ENCODE measurements at regions not wholly inside any gene's neighbourhood (a gene's known extent, or its start where the extent isn't known, plus 50 kb on each side); places are given as distances from the start of the nearest gene placed in this dataset.
"Not testable (repeated sequence)": the region's sequence is repeated elsewhere in the genome, so short reads cannot be mapped to it uniquely, and the experiment has no call there.

DNA sequence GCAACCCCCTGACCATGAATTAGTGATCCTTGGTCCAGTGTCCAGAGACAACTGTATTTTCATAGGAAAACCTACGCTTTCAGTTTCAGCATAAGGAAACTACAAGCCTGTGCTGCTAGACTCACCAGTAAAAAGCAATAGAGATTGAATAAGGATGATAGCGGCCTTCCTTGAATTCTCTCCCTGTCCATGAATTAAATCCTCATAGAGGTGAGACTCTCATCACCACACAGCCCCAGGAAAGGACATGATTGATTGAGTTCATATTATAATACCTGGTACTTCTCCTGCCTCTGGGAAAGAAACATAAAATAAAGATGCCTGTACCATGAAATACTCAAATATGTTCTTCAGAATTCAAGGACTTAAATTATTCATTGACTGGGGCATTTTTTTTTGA, 146.3 kb upstream of the SPOPL start:
- no peaks in the 10 kb centered on the region for H3K4me1 ChIP-seq
- no peaks in the 10 kb centered on the region for H3K27me3 ChIP-seq
- H3K36me3 ChIP-seq: no peaks in the 10 kb centered on the region
- no peak overlapping the region for H3K4me3 ChIP-seq
- no peak overlapping the region for H3K9ac ChIP-seq
- TF ChIP-seq Cebpa-rat (IDR thresholded peaks at IDR 0.05): no peak
- no peak overlapping the region for H3K27ac ChIP-seq
- no peaks in the 10 kb centered on the region for H4K20me1 ChIP-seq
- no peaks in the 10 kb centered on the region for H3K9me3 ChIP-seq
- H3K4me2 ChIP-seq: no peak overlapping the region

DNA sequence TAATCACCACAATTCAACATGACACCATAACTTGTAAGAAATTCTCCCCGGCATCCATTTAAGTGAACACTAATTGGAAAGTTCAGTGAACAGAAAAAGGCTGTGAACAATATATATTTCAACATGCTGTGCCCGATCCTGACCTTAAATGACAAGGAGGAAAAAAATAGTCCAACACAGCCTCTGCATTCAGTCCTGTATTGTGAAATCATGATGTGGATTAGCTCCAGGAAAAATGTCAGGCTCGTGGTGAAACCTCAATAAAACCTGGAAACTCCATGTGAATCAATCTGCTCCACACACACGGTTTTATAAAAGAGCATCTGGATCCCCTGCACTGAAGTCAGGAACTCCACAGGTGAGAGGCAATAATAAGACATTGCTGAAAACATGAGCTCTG, 145.4 kb upstream of the SPOPL start:
- Histone ChIP-seq H3K4me3 (no peak overlapping the region), H3K36me3 (no peaks in the 10 kb centered on the region), H4K20me1 (no peaks in the 10 kb centered on the region), H3K4me1 (no peaks in the 10 kb centered on the region), H3K27ac (no peak overlapping the region), H3K9ac (no peak overlapping the region), H3K4me2 (no peak overlapping the region), H3K9me3 (no peaks in the 10 kb centered on the region), H3K27me3 (no peaks in the 10 kb centered on the region)
- no peak for TF ChIP-seq Cebpa-rat (IDR thresholded peaks at IDR 0.05)

DNA sequence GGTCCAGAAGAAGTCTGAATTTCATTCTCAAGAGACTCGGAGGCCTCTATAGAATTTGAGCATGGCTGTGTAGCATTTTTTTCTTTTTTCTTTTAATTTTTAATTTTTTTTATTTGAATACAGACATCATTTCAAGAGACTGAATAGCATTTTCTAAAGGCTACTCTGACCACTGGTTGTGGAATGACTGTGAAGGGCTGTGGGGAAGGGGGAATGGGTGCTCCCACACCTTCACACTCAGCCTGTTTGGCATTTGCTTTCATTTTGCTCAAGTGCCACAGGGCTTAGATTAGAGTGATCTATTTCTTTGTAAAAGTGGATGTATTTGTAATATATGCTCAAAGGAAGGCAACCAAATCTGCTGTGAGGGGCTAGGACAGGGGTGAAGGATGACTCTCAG, 142.0 kb upstream of the SPOPL start:
- H3K9me3 ChIP-seq: no peaks in the 10 kb centered on the region
- no peak for TF ChIP-seq Cebpa-rat (IDR thresholded peaks at IDR 0.05)
- no peak overlapping the region for H3K4me2 ChIP-seq

DNA sequence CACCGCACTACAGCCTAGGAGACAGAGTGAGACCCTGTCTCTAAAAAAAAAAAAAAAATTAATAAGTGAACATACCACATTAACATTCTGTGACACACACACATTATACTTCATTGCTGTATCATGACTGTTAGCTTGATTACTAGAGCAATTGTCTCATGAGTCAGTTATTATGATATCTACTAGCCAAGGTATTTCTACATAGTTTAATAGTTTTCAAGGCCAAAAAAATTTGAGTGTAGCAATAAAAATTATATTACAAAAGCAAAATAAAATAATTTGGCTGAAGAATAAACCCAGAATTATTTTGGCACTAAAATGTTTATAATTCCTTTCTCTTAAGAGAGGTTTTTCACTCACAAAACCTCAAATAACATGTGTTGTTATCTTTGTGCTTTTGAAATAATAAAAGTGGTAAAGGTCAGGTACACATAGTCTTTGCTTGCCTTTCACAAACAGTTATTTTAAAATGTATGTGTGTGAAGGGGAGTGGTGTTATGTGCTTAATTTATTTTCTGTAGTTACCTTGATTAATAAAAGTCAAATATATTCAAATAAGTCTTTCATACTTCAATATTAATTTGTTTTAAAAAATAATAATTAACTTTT, 136.9 kb upstream of the SPOPL start:
- Histone ChIP-seq H3K27me3 (no peaks in the 10 kb centered on the region), H3K4me1 (no peaks in the 10 kb centered on the region), H3K27ac (no peak overlapping the region), H3K36me3 (no peaks in the 10 kb centered on the region), H3K4me3 (no peak overlapping the region), H4K20me1 (no peaks in the 10 kb centered on the region), H3K4me2 (no peak overlapping the region), H3K9ac (no peak overlapping the region), H3K9me3 (no peaks in the 10 kb centered on the region)
- no peak for TF ChIP-seq Cebpa-rat (IDR thresholded peaks at IDR 0.05)

More for the DNA sequence above, 142.0 kb upstream of the SPOPL start:
- Histone ChIP-seq H3K9ac (no peak overlapping the region), H3K27ac (no peak overlapping the region), H3K4me3 (no peak overlapping the region), H3K36me3 (no peaks in the 10 kb centered on the region), H3K4me1 (no peaks in the 10 kb centered on the region), H3K27me3 (no peaks in the 10 kb centered on the region), H4K20me1 (no peaks in the 10 kb centered on the region)

DNA sequence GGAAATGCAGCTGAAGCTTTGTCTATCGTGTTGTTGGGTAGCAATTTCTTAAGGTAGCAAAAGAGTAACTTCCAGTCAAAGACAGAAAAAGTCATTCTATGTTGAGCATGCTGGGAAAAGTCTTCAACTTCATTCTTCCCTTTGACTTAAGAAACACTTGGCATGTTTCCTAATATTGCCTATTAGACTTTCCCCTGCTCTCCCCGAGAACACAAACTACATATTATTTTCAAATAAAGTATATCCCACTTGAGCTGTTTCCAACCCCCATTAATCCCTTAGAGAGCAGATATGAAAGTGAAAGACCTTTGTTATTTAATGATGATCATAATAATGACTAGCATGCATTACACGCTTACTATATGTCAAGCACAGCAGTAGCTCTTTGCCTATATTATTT, 136.0 kb upstream of the SPOPL start:
- H3K27me3 ChIP-seq: no peaks in the 10 kb centered on the region
- no peak for TF ChIP-seq Cebpa-rat (IDR thresholded peaks at IDR 0.05)
- H4K20me1 ChIP-seq: no peaks in the 10 kb centered on the region
- H3K4me1 ChIP-seq: no peaks in the 10 kb centered on the region
- H3K36me3 ChIP-seq: no peaks in the 10 kb centered on the region
- no peak overlapping the region for H3K27ac ChIP-seq
- H3K4me3 ChIP-seq: no peak overlapping the region
- no peaks in the 10 kb centered on the region for H3K9me3 ChIP-seq
- H3K9ac ChIP-seq: no peak overlapping the region
- H3K4me2 ChIP-seq: no peak overlapping the region

DNA sequence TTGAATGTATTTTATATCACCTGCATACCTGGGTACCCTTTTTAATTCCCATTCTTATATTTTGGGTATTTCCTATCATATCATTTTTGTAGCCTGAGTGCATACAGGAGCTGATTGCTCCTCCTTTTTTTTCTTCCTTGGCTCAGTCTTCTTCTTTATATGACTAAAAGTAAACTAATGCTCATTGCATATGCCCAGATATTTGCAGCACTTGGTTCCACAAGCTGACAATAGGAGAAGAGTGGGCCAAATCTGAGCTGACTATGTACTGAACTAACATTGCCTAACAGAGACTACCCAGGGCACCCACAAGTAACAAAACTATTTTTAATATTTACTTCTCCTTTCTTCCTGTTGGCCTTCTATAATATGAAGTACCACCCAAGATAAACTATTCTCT, 131.7 kb upstream of the SPOPL start:
- no peak for TF ChIP-seq Cebpa-rat (IDR thresholded peaks at IDR 0.05)
- H3K4me3 ChIP-seq: no peak overlapping the region
- H3K27me3 ChIP-seq: no peaks in the 10 kb centered on the region
- H3K4me1 ChIP-seq: no peaks in the 10 kb centered on the region
- no peak overlapping the region for H3K27ac ChIP-seq
- no peaks in the 10 kb centered on the region for H4K20me1 ChIP-seq
- no peaks in the 10 kb centered on the region for H3K9me3 ChIP-seq
- H3K36me3 ChIP-seq: no peaks in the 10 kb centered on the region
- H3K4me2 ChIP-seq: no peak overlapping the region
- H3K9ac ChIP-seq: no peak overlapping the region

DNA sequence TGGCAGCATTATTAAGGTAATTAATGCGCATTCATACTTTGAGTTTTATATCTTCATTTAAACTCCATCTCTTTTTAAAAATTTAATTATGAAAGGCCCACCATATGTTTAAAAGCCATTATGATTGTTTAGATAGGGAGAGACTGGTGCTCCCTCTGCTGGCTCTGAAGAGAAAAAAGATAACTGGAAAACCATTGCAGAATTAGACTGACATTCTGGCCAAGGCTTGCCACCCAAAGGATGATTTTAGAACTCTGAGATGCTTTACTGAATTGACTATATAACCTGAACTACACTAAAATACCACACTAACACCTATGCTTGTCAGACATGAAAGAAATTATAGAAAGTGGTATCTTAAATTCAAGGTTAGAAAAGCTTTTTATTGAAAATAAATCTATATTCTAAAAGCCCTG, 127.6 kb upstream of the SPOPL start:
- no peak for TF ChIP-seq Cebpa-rat (IDR thresholded peaks at IDR 0.05)
- Histone ChIP-seq H3K9ac (no peak overlapping the region), H3K9me3 (no peaks in the 10 kb centered on the region), H4K20me1 (no peaks in the 10 kb centered on the region), H3K27ac (no peak overlapping the region), H3K4me1 (no peaks in the 10 kb centered on the region), H3K4me3 (no peak overlapping the region), H3K36me3 (no peaks in the 10 kb centered on the region), H3K27me3 (no peaks in the 10 kb centered on the region), H3K4me2 (no peak overlapping the region)

DNA sequence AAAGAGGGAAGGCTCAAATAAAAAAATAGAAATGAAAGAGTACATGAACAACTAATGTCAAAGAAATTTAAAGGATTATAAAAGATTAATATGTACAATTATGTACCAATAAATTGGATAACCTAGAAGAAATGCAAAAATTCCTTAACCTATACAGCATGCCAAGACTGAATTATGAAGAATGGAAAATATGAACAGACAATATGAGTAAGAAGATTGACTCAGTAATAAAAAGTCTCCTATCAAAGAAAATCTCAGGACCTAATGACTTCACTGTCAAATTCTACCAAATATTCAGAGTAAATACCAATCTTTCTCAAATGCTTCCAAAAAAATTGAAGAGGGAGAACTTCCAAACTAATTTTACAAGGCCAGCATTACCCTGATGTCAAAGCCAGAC, 120.2 kb upstream of the SPOPL start:
- Histone ChIP-seq H3K4me2 (no peak overlapping the region), H4K20me1 (no peaks in the 10 kb centered on the region), H3K27me3 (no peaks in the 10 kb centered on the region), H3K9ac (no peak overlapping the region), H3K4me3 (no peak overlapping the region), H3K4me1 (no peaks in the 10 kb centered on the region), H3K36me3 (no peaks in the 10 kb centered on the region), H3K27ac (no peak overlapping the region), H3K9me3 (no peaks in the 10 kb centered on the region)
- TF ChIP-seq Cebpa-rat (IDR thresholded peaks at IDR 0.05): no peak

DNA sequence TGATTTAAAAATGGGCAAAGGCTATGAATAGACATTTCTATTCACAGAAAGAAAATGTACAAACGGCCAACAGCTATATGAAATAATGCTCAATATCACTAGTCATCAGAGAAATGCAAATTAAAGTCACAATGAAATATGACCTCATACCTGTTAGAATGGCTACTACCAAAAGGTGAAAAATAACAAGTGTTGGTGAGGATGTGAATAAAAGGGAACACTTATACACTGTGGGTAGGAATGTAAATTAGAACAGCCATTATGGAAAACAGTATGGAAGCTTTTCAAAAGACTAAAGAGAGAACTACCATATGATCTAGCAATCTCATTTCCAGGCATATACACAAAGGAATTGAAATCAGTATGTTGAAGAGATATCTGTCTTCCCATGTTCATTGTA, 118.9 kb upstream of the SPOPL start:
- TF ChIP-seq Cebpa-rat (IDR thresholded peaks at IDR 0.05): no peak
- Histone ChIP-seq H3K4me2 (no peak overlapping the region), H4K20me1 (no peaks in the 10 kb centered on the region)

DNA sequence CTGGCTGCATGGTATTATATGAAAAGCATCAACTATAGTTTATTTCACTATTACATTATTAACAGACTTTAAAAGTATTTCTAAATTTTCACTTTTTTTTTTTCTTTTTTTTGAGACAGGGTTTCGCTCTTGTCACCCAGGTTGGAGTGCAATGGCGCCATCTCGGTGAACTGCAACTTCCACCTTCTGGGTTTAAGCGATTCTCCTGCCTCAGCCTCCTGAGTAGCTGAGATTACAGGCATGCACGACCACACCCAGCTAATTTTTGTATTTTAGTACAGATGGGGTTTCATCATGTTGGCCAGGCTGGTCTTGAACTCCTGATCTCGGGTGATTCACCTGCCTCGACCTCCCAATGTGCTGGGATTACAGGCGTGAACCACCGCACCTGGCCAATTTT, 115.4 kb upstream of the SPOPL start:
- H4K20me1 ChIP-seq, H3K27me3 ChIP-seq, H3K4me3 ChIP-seq, H3K4me1 ChIP-seq, H3K4me2 ChIP-seq, H3K36me3 ChIP-seq, H3K9me3 ChIP-seq, H3K27ac ChIP-seq, H3K9ac ChIP-seq: not testable (repeated sequence)

More for the DNA sequence above, 118.9 kb upstream of the SPOPL start:
- no peak overlapping the region for H3K9ac ChIP-seq
- no peak overlapping the region for H3K4me3 ChIP-seq
- no peak overlapping the region for H3K27ac ChIP-seq
- no peaks in the 10 kb centered on the region for H3K36me3 ChIP-seq
- no peaks in the 10 kb centered on the region for H3K9me3 ChIP-seq
- H3K27me3 ChIP-seq: no peaks in the 10 kb centered on the region
- no peaks in the 10 kb centered on the region for H3K4me1 ChIP-seq

DNA sequence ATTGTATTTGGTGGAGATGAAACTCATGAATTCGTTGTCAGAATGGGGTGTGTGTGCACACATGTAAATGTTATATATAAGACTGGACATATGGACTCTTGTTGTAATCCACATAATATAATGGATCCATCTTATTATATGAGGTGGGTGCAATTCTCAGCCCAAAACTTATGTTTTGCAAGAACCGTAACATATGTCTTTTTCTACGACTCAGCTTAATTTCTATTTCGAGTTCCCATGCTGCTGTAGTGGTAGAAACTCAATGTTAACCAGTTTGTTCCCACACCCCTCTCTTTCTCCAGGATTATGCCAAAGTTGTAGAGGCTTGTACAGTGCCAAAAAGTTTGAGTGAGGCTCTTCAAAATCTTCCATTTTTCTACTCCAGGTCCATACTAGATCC, 112.5 kb upstream of the SPOPL start:
- Histone ChIP-seq H3K4me1 (no peaks in the 10 kb centered on the region), H3K4me2 (no peak overlapping the region), H4K20me1 (no peaks in the 10 kb centered on the region), H3K36me3 (no peaks in the 10 kb centered on the region), H3K27ac (no peak overlapping the region), H3K27me3 (no peaks in the 10 kb centered on the region), H3K9ac (no peak overlapping the region), H3K9me3 (no peaks in the 10 kb centered on the region), H3K4me3 (no peak overlapping the region)
- no peak for TF ChIP-seq Cebpa-rat (IDR thresholded peaks at IDR 0.05)

All from BLaER1 (cell line).